ENCODE measurements at regions not wholly inside any gene's neighbourhood (a gene's known extent, or its start where the extent isn't known, plus 50 kb on each side); places are given as distances from the start of the nearest gene placed in this dataset.
"Not testable (repeated sequence)": the region's sequence is repeated elsewhere in the genome, so short reads cannot be mapped to it uniquely, and the experiment has no call there.

GRCh38 chr22:22711532-22711913 lies 67.1 kb downstream of the GGTLC2 start:
- Mint-ChIP-seq H3K4me1 (peaks cover 4% of the 10 kb centered on the region), H3K9me3 (no peaks in the 10 kb centered on the region), H3K27ac (no peak overlapping the region), H3K36me3 (ENCODE audit: low read depth) (no peaks in the 10 kb centered on the region), H3K27me3 (no peaks in the 10 kb centered on the region), H3K4me3 (no peak overlapping the region)
- DNase-seq (no peak), ATAC-seq (no peak)

- ATAC-seq: no peak
- H3K4me3 Mint-ChIP-seq: no peak overlapping the region
- DNase-seq: no peak
- H3K27ac Mint-ChIP-seq: no peak overlapping the region
- H3K4me1 Mint-ChIP-seq: peaks cover 4% of the 10 kb centered on the region
- H3K36me3 Mint-ChIP-seq (ENCODE audit: low read depth): no peaks in the 10 kb centered on the region
- H3K9me3 Mint-ChIP-seq: no peaks in the 10 kb centered on the region
- no peaks in the 10 kb centered on the region for H3K27me3 Mint-ChIP-seq
These were observed 67.8 kb downstream of the GGTLC2 start for GRCh38 chr22:22712092-22712658.

DNA sequence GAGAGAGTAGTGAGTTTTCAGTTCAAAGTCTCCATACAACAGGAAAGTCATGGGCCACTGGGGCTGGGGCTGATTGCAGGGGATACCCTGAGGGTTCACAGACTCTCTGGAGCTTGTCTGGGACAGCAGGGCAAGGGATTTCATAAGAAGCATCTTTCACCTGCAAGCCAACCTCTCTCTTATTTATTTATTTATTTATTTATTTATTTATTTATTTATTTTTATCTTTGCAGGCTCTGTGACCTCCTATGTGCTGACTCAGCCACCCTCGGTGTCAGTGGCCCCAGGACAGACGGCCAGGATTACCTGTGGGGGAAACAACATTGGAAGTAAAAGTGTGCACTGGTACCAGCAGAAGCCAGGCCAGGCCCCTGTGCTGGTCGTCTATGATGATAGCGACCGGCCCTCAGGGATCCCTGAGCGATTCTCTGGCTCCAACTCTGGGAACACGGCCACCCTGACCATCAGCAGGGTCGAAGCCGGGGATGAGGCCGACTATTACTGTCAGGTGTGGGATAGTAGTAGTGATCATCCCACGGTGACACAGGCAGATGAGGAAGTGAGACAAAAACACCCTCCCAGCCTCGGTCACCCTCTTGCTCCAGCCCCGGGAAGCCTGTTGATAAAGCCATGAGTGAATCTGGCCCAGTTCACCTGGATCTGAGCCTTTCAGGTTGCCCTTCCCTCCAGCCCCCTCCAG lies 68.4 kb downstream of the GGTLC2 start:
- Mint-ChIP-seq H3K4me1 (peaks cover 5% of the 10 kb centered on the region), H3K27me3 (no peaks in the 10 kb centered on the region), H3K9me3 (no peaks in the 10 kb centered on the region), H3K4me3 (no peak overlapping the region), H3K36me3 (ENCODE audit: low read depth) (no peaks in the 10 kb centered on the region), H3K27ac (no peak overlapping the region)
- DNase-seq (no peak), ATAC-seq (no peak)

- Mint-ChIP-seq H3K36me3 (ENCODE audit: low read depth) (no peaks in the 10 kb centered on the region), H3K4me1 (peaks cover 6% of the 10 kb centered on the region), H3K27ac (no peak overlapping the region), H3K9me3 (no peaks in the 10 kb centered on the region), H3K27me3 (no peaks in the 10 kb centered on the region), H3K4me3 (no peak overlapping the region)
- ATAC-seq (no peak), DNase-seq (no peak)
These were observed 69.0 kb downstream of the GGTLC2 start for GRCh38 chr22:22713416-22713815.

DNA sequence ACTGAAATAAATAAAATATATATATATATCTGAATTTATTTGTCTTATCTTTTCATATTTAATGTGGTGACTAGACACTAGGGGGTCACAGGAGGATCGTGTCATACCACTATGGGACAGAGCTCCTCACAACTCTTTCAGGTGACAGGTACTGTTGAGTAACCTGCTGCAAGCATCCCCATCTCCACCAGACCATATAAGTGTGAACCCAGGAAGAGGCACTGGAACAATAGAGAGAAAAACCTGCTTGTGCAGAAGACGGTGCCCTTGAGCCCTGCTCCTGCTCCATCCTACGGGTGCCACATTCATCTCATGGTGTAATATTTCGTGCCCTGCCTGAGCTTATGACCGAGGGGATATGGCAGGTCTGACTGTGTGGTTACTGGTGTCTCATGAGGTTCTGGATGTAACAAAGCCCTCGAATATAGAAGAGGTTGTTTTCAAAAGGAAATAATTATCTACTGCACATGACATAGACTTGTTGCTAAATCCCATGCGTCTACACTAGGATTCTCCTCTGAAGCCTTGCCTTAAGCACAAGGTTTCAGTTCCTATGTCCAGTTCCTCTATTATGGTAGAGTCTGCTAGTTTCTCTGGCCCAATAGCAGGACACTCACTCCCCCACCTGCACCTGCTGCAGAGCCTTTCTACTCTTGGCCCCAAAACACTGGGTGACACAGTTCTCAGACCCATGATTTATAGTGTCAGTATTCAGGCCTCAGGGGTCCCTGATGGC lies 70.4 kb downstream of the GGTLC2 start:
- H3K27me3 Mint-ChIP-seq: no peaks in the 10 kb centered on the region
- no peak overlapping the region for H3K27ac Mint-ChIP-seq
- H3K36me3 Mint-ChIP-seq (ENCODE audit: low read depth): no peaks in the 10 kb centered on the region
- DNase-seq (no peak), ATAC-seq (no peak)
- no peak overlapping the region for H3K4me3 Mint-ChIP-seq
- H3K4me1 Mint-ChIP-seq: peaks cover 10% of the 10 kb centered on the region
- no peaks in the 10 kb centered on the region for H3K9me3 Mint-ChIP-seq

DNA sequence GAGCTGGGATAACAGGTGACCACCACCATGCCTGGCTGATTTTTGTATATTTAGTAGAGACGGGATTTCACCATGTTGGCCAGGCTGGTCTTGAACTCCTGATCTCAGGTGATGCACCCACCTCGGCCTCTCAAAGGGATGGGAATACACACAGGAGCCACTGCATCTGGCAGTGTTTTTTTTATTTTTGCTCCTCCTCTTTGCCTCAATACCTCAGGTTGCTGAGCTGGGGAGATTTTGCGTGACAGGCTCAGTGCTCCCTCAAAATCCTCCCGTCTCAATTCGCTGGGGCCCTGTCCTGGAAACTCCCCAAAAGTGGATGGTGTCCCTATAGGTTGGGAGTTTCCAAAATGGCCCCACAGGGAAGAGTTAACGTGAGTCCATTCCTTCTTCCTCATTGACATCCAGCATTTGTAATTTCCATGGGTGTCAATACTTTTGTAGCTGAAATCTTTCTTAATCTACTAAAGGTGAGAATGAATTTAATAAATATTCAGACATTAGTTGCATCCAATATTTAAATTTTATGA lies 71.8 kb downstream of the GGTLC2 start:
- Mint-ChIP-seq H3K4me1 (peaks cover 23% of the 10 kb centered on the region), H3K9me3 (no peaks in the 10 kb centered on the region), H3K27me3 (no peaks in the 10 kb centered on the region), H3K27ac (no peak overlapping the region), H3K36me3 (ENCODE audit: low read depth) (no peaks in the 10 kb centered on the region), H3K4me3 (no peak overlapping the region)
- no peak for ATAC-seq
- no peak for DNase-seq

DNA sequence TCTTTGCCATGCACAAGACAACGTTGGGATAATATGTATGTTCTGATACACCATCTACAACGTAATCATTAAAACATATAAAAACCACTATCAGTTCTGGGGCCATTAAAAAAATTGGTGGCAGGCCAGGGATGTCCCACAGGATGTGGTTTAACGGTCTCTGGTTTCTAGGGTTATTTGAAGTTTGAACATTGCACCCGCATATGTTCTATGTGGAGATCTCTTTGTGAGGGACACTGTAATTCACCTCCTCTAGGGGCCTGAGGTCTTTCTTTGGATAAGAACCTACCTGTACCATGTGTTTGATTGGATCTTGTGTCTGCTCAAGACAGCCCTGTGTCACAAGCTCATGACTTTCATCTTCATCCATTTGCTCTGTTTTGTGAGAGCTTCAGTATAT lies 73.2 kb downstream of the GGTLC2 start:
- no peaks in the 10 kb centered on the region for H3K36me3 Mint-ChIP-seq (ENCODE audit: low read depth)
- H3K27ac Mint-ChIP-seq: peak overlapping the region; percentile 29
- H3K4me1 Mint-ChIP-seq: peaks cover 35% of the 10 kb centered on the region

GRCh38 chr22:22720201-22720723 lies 75.8 kb downstream of the GGTLC2 start:
- H3K4me3 Mint-ChIP-seq: no peak overlapping the region
- peaks cover 35% of the 10 kb centered on the region for H3K4me1 Mint-ChIP-seq
- no peaks in the 10 kb centered on the region for H3K27me3 Mint-ChIP-seq
- ATAC-seq (peak; percentile 87), DNase-seq (peak; percentile 63)
- H3K9me3 Mint-ChIP-seq: no peaks in the 10 kb centered on the region
- peak overlapping the region; percentile 35 for H3K27ac Mint-ChIP-seq
- no peaks in the 10 kb centered on the region for H3K36me3 Mint-ChIP-seq (ENCODE audit: low read depth)

More for the DNA sequence above, 73.2 kb downstream of the GGTLC2 start:
- H3K9me3 Mint-ChIP-seq: no peaks in the 10 kb centered on the region
- no peak for ATAC-seq
- H3K4me3 Mint-ChIP-seq: no peak overlapping the region
- H3K27me3 Mint-ChIP-seq: no peaks in the 10 kb centered on the region
- DNase-seq: no peak

GRCh38 chr22:22720724-22721261 lies 76.4 kb downstream of the GGTLC2 start:
- peaks cover 31% of the 10 kb centered on the region for H3K4me1 Mint-ChIP-seq
- ATAC-seq (peak; percentile 33), DNase-seq (no peak)
- H3K4me3 Mint-ChIP-seq: no peak overlapping the region
- no peaks in the 10 kb centered on the region for H3K27me3 Mint-ChIP-seq
- no peaks in the 10 kb centered on the region for H3K36me3 Mint-ChIP-seq (ENCODE audit: low read depth)
- peak overlapping the region; percentile 35 for H3K27ac Mint-ChIP-seq
- H3K9me3 Mint-ChIP-seq: no peaks in the 10 kb centered on the region

DNA sequence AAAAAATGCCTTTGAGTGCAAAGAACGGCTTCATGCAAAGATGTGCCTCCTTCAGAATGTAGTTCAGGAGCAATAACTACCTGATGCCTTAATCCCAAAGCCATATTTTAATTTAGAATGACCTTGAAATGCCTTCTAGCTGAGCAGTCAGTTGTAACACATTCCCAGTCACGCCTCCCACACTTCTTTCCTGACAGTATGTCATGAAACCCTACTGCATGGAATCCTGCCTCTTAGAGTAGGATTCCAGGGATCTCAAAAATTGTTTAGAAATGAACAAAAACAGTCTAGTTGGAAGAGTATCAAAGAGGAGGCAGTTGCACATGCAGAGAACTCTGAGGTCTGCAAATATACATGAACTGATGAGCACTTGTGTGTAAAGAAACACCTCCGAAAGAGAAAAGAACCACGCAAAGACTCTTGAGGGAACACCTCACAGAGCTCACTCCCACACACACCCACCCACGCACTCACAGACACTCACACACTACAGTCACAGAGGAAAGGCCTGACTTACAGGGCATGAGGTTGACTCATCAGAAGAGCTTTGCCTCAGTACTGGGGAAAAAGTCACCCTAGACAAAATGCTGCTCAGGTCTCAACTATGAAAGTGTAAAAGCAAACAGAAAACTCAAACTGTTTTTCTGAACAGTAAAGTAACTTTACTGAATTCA lies 77.4 kb downstream of the GGTLC2 start:
- Mint-ChIP-seq H3K27ac (no peak overlapping the region), H3K4me1 (peaks cover 31% of the 10 kb centered on the region), H3K9me3 (no peaks in the 10 kb centered on the region), H3K27me3 (peaks cover 1% of the 10 kb centered on the region), H3K36me3 (ENCODE audit: low read depth) (no peaks in the 10 kb centered on the region), H3K4me3 (no peak overlapping the region)
- DNase-seq (peak; percentile 48), ATAC-seq (peak; percentile 73)

- ATAC-seq (no peak), DNase-seq (no peak)
- H3K27ac Mint-ChIP-seq: no peak overlapping the region
- peaks cover 10% of the 10 kb centered on the region for H3K4me1 Mint-ChIP-seq
- peaks cover 3% of the 10 kb centered on the region for H3K9me3 Mint-ChIP-seq
- H3K27me3 Mint-ChIP-seq: peaks cover 7% of the 10 kb centered on the region
- no peak overlapping the region for H3K4me3 Mint-ChIP-seq
- no peaks in the 10 kb centered on the region for H3K36me3 Mint-ChIP-seq (ENCODE audit: low read depth)
These were observed 84.0 kb downstream of the GGTLC2 start for GRCh38 chr22:22728382-22728781.

- Mint-ChIP-seq H3K4me1 (peaks cover 14% of the 10 kb centered on the region), H3K9me3 (peaks cover 3% of the 10 kb centered on the region), H3K27me3 (peaks cover 7% of the 10 kb centered on the region), H3K27ac (no peak overlapping the region), H3K4me3 (no peak overlapping the region), H3K36me3 (ENCODE audit: low read depth) (no peaks in the 10 kb centered on the region)
- DNase-seq (no peak), ATAC-seq (no peak)
These were observed 86.4 kb downstream of the GGTLC2 start for GRCh38 chr22:22730655-22731373.

DNA sequence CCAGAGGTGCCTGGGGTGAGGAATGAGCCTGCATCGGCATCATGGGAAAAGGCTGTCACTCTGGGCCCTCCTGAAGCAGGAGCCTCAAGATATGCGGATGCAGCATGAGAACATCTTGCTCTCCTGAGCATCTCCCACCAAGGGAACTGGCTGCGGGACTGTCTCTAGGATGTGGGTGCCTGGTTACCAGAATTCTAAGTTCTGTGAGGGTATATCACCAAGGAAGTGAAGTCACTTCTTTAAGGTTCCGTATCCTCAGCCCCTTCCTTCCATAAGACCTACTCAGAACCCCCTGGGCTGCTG lies 86.9 kb downstream of the GGTLC2 start:
- H3K4me3 Mint-ChIP-seq: no peak overlapping the region
- H3K9me3 Mint-ChIP-seq: peaks cover 3% of the 10 kb centered on the region
- no peaks in the 10 kb centered on the region for H3K36me3 Mint-ChIP-seq (ENCODE audit: low read depth)
- DNase-seq (no peak), ATAC-seq (no peak)
- peaks cover 7% of the 10 kb centered on the region for H3K27me3 Mint-ChIP-seq
- peaks cover 14% of the 10 kb centered on the region for H3K4me1 Mint-ChIP-seq
- H3K27ac Mint-ChIP-seq: no peak overlapping the region

DNA sequence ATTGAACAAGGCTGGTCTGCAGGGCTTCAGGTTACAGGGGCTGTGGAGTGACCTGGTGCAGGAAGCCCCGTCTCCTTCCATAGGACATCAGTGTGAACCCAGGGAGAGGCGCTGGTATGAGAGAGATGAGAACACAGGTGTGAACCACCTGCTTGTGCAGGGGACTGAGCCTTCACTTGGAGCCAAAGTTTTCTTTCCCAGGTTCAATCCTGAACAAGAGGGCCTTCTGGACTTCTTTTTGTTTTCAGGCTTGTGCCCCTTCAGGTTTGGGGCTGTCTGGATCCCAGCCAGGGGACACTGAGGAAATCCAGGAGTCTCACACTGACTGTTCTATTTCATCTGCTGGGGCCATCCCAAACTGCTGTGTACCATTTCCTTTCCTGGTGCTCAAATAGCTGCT lies 88.6 kb downstream of the GGTLC2 start:
- not testable (repeated sequence) for H3K4me3 Mint-ChIP-seq; H3K27me3 Mint-ChIP-seq; H3K27ac Mint-ChIP-seq; H3K36me3 Mint-ChIP-seq (ENCODE audit: low read depth); ATAC-seq; H3K9me3 Mint-ChIP-seq; DNase-seq
- peaks cover 12% of the 10 kb centered on the region for H3K4me1 Mint-ChIP-seq

Measured in activated naive CD8-positive, alpha-beta T cell treated with anti-CD3 and anti-CD28 coated beads, Interleukin-2, amount 50 U/mL, for 24 hours (primary cell).